H9 (cell line): ENCODE measurements at regions not wholly inside any gene's neighbourhood (a gene's known extent, or its start where the extent isn't known, plus 50 kb on each side); places are given as distances from the start of the nearest gene placed in this dataset.

Experiments
- DNase-seq: peaks from one replicate; pipeline ENCODE4 v3.0.0-alpha.2; 2017
- H2AFZ ChIP-seq: one replicate; pipeline ENCODE4 v1.6.1; 2013; ENCODE audit warnings: mild to moderate bottlenecking, low read length, control low read depth, moderate library complexity
- H2AK5ac ChIP-seq: 2 replicates; pipeline ENCODE4 v1.6.1; 2013; ENCODE audit warnings: low read length, control low read depth, mixed read lengths; ENCODE audit not compliant: insufficient read length
- H2BK120ac ChIP-seq: one replicate; pipeline ENCODE4 v1.6.1; 2013; ENCODE audit warnings: low read depth, mild to moderate bottlenecking, low read length, control low read depth, inconsistent platforms; ENCODE audit not compliant: poor library complexity, severe bottlenecking
- H2BK12ac ChIP-seq: 2 replicates; pipeline ENCODE4 v1.6.1; 2013; ENCODE audit warnings: low read length, control low read depth, mixed read lengths, low read depth; ENCODE audit not compliant: insufficient read length
- H2BK15ac ChIP-seq: 2 replicates; pipeline ENCODE4 v1.6.1; 2013; ENCODE audit warnings: low read depth, low read length, control low read depth
- H2BK20ac ChIP-seq: one replicate; pipeline ENCODE4 v1.6.1; 2013; ENCODE audit warnings: low read depth, mild to moderate bottlenecking, low read length, control low read depth, inconsistent platforms; ENCODE audit not compliant: poor library complexity, severe bottlenecking
- H2BK5ac ChIP-seq: 2 replicates; pipeline ENCODE4 v1.6.1; 2013; ENCODE audit warnings: low read length, control low read depth, mixed read lengths; ENCODE audit not compliant: insufficient read length
- H3K14ac ChIP-seq: 2 replicates; pipeline ENCODE4 v1.6.1; 2013; ENCODE audit warnings: low read length, control low read depth; ENCODE audit not compliant: insufficient read depth
- H3K18ac ChIP-seq: 2 replicates; pipeline ENCODE4 v1.6.1; 2013; ENCODE audit warnings: low read depth, mild to moderate bottlenecking, mixed read lengths, low read length, control low read depth; ENCODE audit not compliant: insufficient read length
- H3K23ac ChIP-seq: 2 replicates; pipeline ENCODE4 v1.6.1; 2013; ENCODE audit warnings: low read length, control low read depth, mixed read lengths, low read depth; ENCODE audit not compliant: insufficient read length
- H3K23me2 ChIP-seq: 2 replicates; pipeline ENCODE4 v1.6.1; 2013; ENCODE audit warnings: low read depth, mild to moderate bottlenecking, mixed read lengths, low read length, control low read depth; ENCODE audit not compliant: insufficient read length, poor library complexity, severe bottlenecking
- H3K27ac ChIP-seq: 2 replicates; pipeline ENCODE4 v1.5.1; 2013; ENCODE audit warnings: low read length, control low read depth, mixed read lengths, low read depth; ENCODE audit not compliant: insufficient read length
- H3K27me3 ChIP-seq: 2 replicates; pipeline ENCODE4 v1.6.1; 2013; ENCODE audit warnings: low read length, control low read depth, inconsistent platforms; ENCODE audit not compliant: insufficient read depth
- H3K4ac ChIP-seq: 2 replicates; pipeline ENCODE4 v1.6.1; 2013; ENCODE audit warnings: low read depth, mild to moderate bottlenecking, control low read depth, inconsistent platforms, low read length, moderate library complexity
- H3K4me1 ChIP-seq: 2 replicates; pipeline ENCODE4 v1.6.1; 2013; ENCODE audit warnings: low read length, control low read depth, inconsistent platforms; ENCODE audit not compliant: insufficient read depth
- H3K4me2 ChIP-seq: 2 replicates; pipeline ENCODE4 v1.6.1; 2013; ENCODE audit warnings: low read length, control low read depth, mixed read lengths; ENCODE audit not compliant: insufficient read length, insufficient read depth
- H3K56ac ChIP-seq: 2 replicates; pipeline ENCODE4 v1.6.1; 2013; ENCODE audit warnings: low read depth, mild to moderate bottlenecking, mixed read lengths, low read length, control low read depth; ENCODE audit not compliant: insufficient read length
- H3K79me1 ChIP-seq: 2 replicates; pipeline ENCODE4 v1.6.1; 2013; ENCODE audit warnings: low read depth, mild to moderate bottlenecking, moderate library complexity, low read length, control low read depth, inconsistent platforms; ENCODE audit not compliant: insufficient read depth, poor library complexity, severe bottlenecking
- H3K79me2 ChIP-seq: 2 replicates; pipeline ENCODE4 v1.6.1; 2013; ENCODE audit warnings: low read length, control low read depth, inconsistent platforms; ENCODE audit not compliant: insufficient read depth
- H3K9ac ChIP-seq: 2 replicates; pipeline ENCODE4 v1.6.1; 2013; ENCODE audit warnings: low read length, control low read depth, mixed read lengths; ENCODE audit not compliant: insufficient read length; ENCODE audit errors: extremely low read depth
- H3K9me3 ChIP-seq: one replicate; pipeline ENCODE4 v1.6.1; 2013; ENCODE audit warnings: low read depth, low read length, inconsistent platforms; ENCODE audit not compliant: control insufficient read depth
- H3T11ph ChIP-seq: one replicate; pipeline ENCODE4 v1.6.1; 2013; ENCODE audit warnings: mild to moderate bottlenecking, low read length, control low read depth, inconsistent platforms
- H4K20me1 ChIP-seq: one replicate; pipeline ENCODE4 v1.6.1; 2013; ENCODE audit not compliant: control insufficient read depth, insufficient read length, insufficient read depth
- H4K5ac ChIP-seq: 2 replicates; pipeline ENCODE4 v1.6.1; 2013; ENCODE audit warnings: low read depth, mild to moderate bottlenecking, mixed read lengths, low read length, control low read depth; ENCODE audit not compliant: insufficient read length
- H4K8ac ChIP-seq: replicated peaks from 2 replicates; pipeline ENCODE4 v1.6.1; 2013; ENCODE audit warnings: low read length, control low read depth, mixed read lengths, low read depth; ENCODE audit not compliant: insufficient read length
- H4K91ac ChIP-seq: 2 replicates; pipeline ENCODE4 v1.6.1; 2013; ENCODE audit warnings: low read depth, mild to moderate bottlenecking, moderate library complexity, mixed read lengths, low read length, control low read depth; ENCODE audit not compliant: insufficient read length
- H3K27ac Mint-ChIP-seq, 3 experiments: 2 replicates in 2 of 3; 3 replicates in 1 of 3; pipeline ENCODE4 v1.8.0; 2020 to 2021; ENCODE audit warnings: mixed read lengths in 3 of 3, mild to moderate bottlenecking in 1 of 3, moderate library complexity in 1 of 3
- H3K27me3 Mint-ChIP-seq: 2 replicates; pipeline ENCODE4 v1.8.0; 2021; ENCODE audit warnings: low read depth, mild to moderate bottlenecking, moderate library complexity, mixed read lengths
- H3K36me3 Mint-ChIP-seq, 3 experiments: 2 replicates in 2 of 3; 3 replicates in 1 of 3; pipeline ENCODE4 v1.8.0; 2020 to 2021; ENCODE audit warnings: low read depth in 3 of 3, mixed read lengths in 3 of 3; ENCODE audit not compliant: insufficient read depth in 1 of 3
- H3K4me1 Mint-ChIP-seq, 2 experiments: 2 replicates each; pipeline ENCODE4 v1.8.0; 2020; ENCODE audit warnings: mixed read lengths in 2 of 2
- H3K4me3 Mint-ChIP-seq, 2 experiments: 2 replicates in 1 of 2; 3 replicates in 1 of 2; pipeline ENCODE4 v1.8.0; 2020 to 2021; ENCODE audit warnings: mild to moderate bottlenecking in 2 of 2, mixed read lengths in 2 of 2, moderate library complexity in 1 of 2
- H3K9me3 Mint-ChIP-seq, 2 experiments: 2 replicates in 1 of 2; 3 replicates in 1 of 2; pipeline ENCODE4 v1.8.0; 2020; ENCODE audit warnings: mild to moderate bottlenecking in 2 of 2, mixed read lengths in 2 of 2, moderate library complexity in 1 of 2
- WGBS: extraction: QIAGEN DNeasy Blood & Tissue Kit; methylation state at CpG from one replicate; pipeline ENCODE4 v1.1.7; 2013; ENCODE audit warnings: missing lambda C conversion rate, low lambda C conversion rate, mixed read lengths; ENCODE audit not compliant: insufficient read length; ENCODE audit errors: extremely low coverage; 5-methylcytosine and 5-hydroxymethylcytosine counted together
- TF ChIP-seq, protein P1 (sequence below): fragments of 200-600 bp; sonication (generic); conservative IDR thresholded peaks from 3 replicates; pipeline ENCODE4 v1.8.0; 2021; ENCODE audit warnings: antibody characterized with exemption, mild to moderate bottlenecking

DNA sequence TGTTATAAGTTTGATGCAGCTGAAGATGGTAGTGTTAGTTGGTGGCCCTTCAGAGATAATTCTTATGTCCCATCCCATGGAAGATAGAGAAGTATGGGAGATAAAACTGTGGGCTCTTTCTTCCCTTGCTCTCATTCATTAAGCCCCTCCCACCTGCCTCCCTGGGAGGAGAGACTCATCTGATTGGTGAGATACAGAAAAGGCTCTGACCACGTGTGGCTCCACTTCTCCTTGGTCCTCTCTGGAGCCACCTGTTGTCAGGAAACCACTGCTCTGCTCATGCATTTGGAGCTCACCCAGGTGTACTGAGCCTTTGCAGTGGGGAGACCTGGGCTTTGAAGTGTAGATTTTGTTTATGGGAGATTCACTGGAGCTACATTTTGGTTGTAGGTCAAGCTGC lies 293.2 kb upstream of the RASGRP1 start:
- Histone ChIP-seq H3K79me2 (no peaks in the 10 kb centered on the region), H3K23ac (no peak overlapping the region), H2BK20ac (no peak overlapping the region), H4K20me1 (no peaks in the 10 kb centered on the region), H3K27ac (no peak overlapping the region), H2AK5ac (no peak overlapping the region), H3K4me2 (no peak overlapping the region), H2BK15ac (no peak overlapping the region), H3K56ac (no peak overlapping the region), H4K91ac (no peak overlapping the region), H3K23me2 (no peaks in the 10 kb centered on the region), H2BK5ac (no peak overlapping the region), H2BK12ac (no peak overlapping the region), H4K5ac (no peak overlapping the region), H3K79me1 (no peaks in the 10 kb centered on the region), H3K4me1 (no peaks in the 10 kb centered on the region), H3K14ac (no peak overlapping the region), H3K18ac (no peak overlapping the region), H3K9me3 (no peaks in the 10 kb centered on the region), H3K27me3 (no peaks in the 10 kb centered on the region), H2AFZ (no peak overlapping the region), H3K4ac (no peak overlapping the region), H4K8ac (no peak overlapping the region), H3T11ph (no peak overlapping the region), H3K9ac (no peak overlapping the region), H2BK120ac (no peak overlapping the region)
- WGBS = no CpG with 5 or more reads among the region's 1 CpG
- TF ChIP-seq, protein P1, sequence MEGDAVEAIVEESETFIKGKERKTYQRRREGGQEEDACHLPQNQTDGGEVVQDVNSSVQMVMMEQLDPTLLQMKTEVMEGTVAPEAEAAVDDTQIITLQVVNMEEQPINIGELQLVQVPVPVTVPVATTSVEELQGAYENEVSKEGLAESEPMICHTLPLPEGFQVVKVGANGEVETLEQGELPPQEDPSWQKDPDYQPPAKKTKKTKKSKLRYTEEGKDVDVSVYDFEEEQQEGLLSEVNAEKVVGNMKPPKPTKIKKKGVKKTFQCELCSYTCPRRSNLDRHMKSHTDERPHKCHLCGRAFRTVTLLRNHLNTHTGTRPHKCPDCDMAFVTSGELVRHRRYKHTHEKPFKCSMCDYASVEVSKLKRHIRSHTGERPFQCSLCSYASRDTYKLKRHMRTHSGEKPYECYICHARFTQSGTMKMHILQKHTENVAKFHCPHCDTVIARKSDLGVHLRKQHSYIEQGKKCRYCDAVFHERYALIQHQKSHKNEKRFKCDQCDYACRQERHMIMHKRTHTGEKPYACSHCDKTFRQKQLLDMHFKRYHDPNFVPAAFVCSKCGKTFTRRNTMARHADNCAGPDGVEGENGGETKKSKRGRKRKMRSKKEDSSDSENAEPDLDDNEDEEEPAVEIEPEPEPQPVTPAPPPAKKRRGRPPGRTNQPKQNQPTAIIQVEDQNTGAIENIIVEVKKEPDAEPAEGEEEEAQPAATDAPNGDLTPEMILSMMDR = no peak
- H3K9me3 Mint-ChIP-seq = no peaks in the 10 kb centered on the region
- no peak for DNase-seq
- H3K27ac Mint-ChIP-seq = no peak overlapping the region
- H3K36me3 Mint-ChIP-seq = no peaks in the 10 kb centered on the region
- no peaks in the 10 kb centered on the region for H3K4me1 Mint-ChIP-seq
- H3K4me3 Mint-ChIP-seq = no peak overlapping the region
- H3K27me3 Mint-ChIP-seq = no peaks in the 10 kb centered on the region
